IPS-20b (cell line): ENCODE measurements at regions not wholly inside any gene's neighbourhood (a gene's known extent, or its start where the extent isn't known, plus 50 kb on each side); places are given as distances from the start of the nearest gene placed in this dataset.
"Not testable (repeated sequence)": the region's sequence is repeated elsewhere in the genome, so short reads cannot be mapped to it uniquely, and the experiment has no call there.

Source experiments
- H3K27ac ChIP-seq: one replicate; pipeline ENCODE4 v1.5.1; 2013; ENCODE audit warnings: low read length
- H3K27me3 ChIP-seq: 2 replicates; pipeline ENCODE4 v1.6.1; 2013; ENCODE audit warnings: mild to moderate bottlenecking, low read length, inconsistent platforms; ENCODE audit not compliant: insufficient read depth
- H3K36me3 ChIP-seq: 2 replicates; pipeline ENCODE4 v1.6.1; 2013; ENCODE audit warnings: low read depth, mild to moderate bottlenecking, inconsistent platforms, low read length, moderate library complexity; ENCODE audit not compliant: insufficient read depth
- H3K4me1 ChIP-seq: 2 replicates; pipeline ENCODE4 v1.6.1; 2013; ENCODE audit warnings: mild to moderate bottlenecking, control low read depth, inconsistent platforms, low read length, moderate library complexity; ENCODE audit not compliant: insufficient read depth
- H3K4me3 ChIP-seq: 2 replicates; pipeline ENCODE4 v1.5.1; 2013; ENCODE audit warnings: mild to moderate bottlenecking, low read length, inconsistent platforms
- H3K9ac ChIP-seq: 2 replicates; pipeline ENCODE4 v1.6.1; 2013; ENCODE audit warnings: low read depth, mild to moderate bottlenecking, inconsistent platforms, low read length, moderate library complexity
- H3K9me3 ChIP-seq: 2 replicates; pipeline ENCODE4 v1.6.1; 2013; ENCODE audit warnings: mild to moderate bottlenecking, low read depth, low read length, inconsistent platforms; ENCODE audit not compliant: insufficient read depth

GRCh38 chr1:55298167-55298894, 83.2 kb upstream of the USP24 start:
- no peak overlapping the region for H3K4me3 ChIP-seq

GRCh38 chr1:55296247-55296646, 81.1 kb upstream of the USP24 start:
- not testable (repeated sequence) for H3K9me3 ChIP-seq, H3K27ac ChIP-seq, H3K4me3 ChIP-seq, H3K9ac ChIP-seq, H3K36me3 ChIP-seq, H3K4me1 ChIP-seq, H3K27me3 ChIP-seq

More at GRCh38 chr1:55298167-55298894, 83.2 kb upstream of the USP24 start:
- H3K9me3 ChIP-seq = no peaks in the 10 kb centered on the region
- no peaks in the 10 kb centered on the region for H3K36me3 ChIP-seq
- H3K27ac ChIP-seq = no peak overlapping the region
- no peak overlapping the region for H3K9ac ChIP-seq
- no peaks in the 10 kb centered on the region for H3K27me3 ChIP-seq
- peaks cover 3% of the 10 kb centered on the region; the same call in 1 of the 2 replicates for H3K4me1 ChIP-seq

GRCh38 chr1:55289614-55290013, 74.5 kb upstream of the USP24 start:
- Histone ChIP-seq H3K27ac (no peak overlapping the region), H3K4me3 (no peak overlapping the region), H3K4me1 (no peaks in the 10 kb centered on the region), H3K9me3 (no peaks in the 10 kb centered on the region), H3K9ac (no peak overlapping the region), H3K36me3 (no peaks in the 10 kb centered on the region), H3K27me3 (no peaks in the 10 kb centered on the region; the same call in 1 of the 2 replicates)

- Histone ChIP-seq H3K4me1 (no peaks in the 10 kb centered on the region), H3K36me3 (no peaks in the 10 kb centered on the region), H3K9me3 (no peaks in the 10 kb centered on the region), H3K4me3 (no peak overlapping the region), H3K9ac (no peak overlapping the region), H3K27me3 (no peaks in the 10 kb centered on the region; the same call in 1 of the 2 replicates), H3K27ac (no peak overlapping the region)
Observed at GRCh38 chr1:55289042-55289441, 73.9 kb upstream of the USP24 start.

- Histone ChIP-seq H3K9me3 (no peaks in the 10 kb centered on the region), H3K4me3 (no peak overlapping the region)
Observed at GRCh38 chr1:55288245-55288644, 73.1 kb upstream of the USP24 start.

GRCh38 chr1:55287723-55288122, 72.6 kb upstream of the USP24 start:
- H3K4me3 ChIP-seq = no peak overlapping the region
- H3K9ac ChIP-seq = no peak overlapping the region
- no peaks in the 10 kb centered on the region for H3K9me3 ChIP-seq
- no peaks in the 10 kb centered on the region for H3K36me3 ChIP-seq
- H3K4me1 ChIP-seq = no peaks in the 10 kb centered on the region
- no peak overlapping the region for H3K27ac ChIP-seq
- no peaks in the 10 kb centered on the region; the same call in 1 of the 2 replicates for H3K27me3 ChIP-seq

More at GRCh38 chr1:55288245-55288644, 73.1 kb upstream of the USP24 start:
- Histone ChIP-seq H3K9ac (no peak overlapping the region), H3K4me1 (no peaks in the 10 kb centered on the region), H3K27ac (no peak overlapping the region), H3K27me3 (no peaks in the 10 kb centered on the region; the same call in 1 of the 2 replicates), H3K36me3 (no peaks in the 10 kb centered on the region)

GRCh38 chr1:55286856-55287602, 71.9 kb upstream of the USP24 start:
- Histone ChIP-seq H3K27me3 (no peaks in the 10 kb centered on the region; the same call in 1 of the 2 replicates), H3K36me3 (no peaks in the 10 kb centered on the region), H3K27ac (no peak overlapping the region), H3K4me3 (no peak overlapping the region), H3K9ac (no peak overlapping the region), H3K4me1 (no peaks in the 10 kb centered on the region), H3K9me3 (no peaks in the 10 kb centered on the region)

GRCh38 chr1:55285834-55286233, 70.7 kb upstream of the USP24 start:
- Histone ChIP-seq H3K9ac (no peak overlapping the region), H3K4me3 (no peak overlapping the region), H3K36me3 (no peaks in the 10 kb centered on the region), H3K27ac (no peak overlapping the region), H3K9me3 (no peaks in the 10 kb centered on the region), H3K4me1 (no peaks in the 10 kb centered on the region), H3K27me3 (no peaks in the 10 kb centered on the region; the same call in 1 of the 2 replicates)

- Histone ChIP-seq H3K27me3 (no peaks in the 10 kb centered on the region; the same call in 1 of the 2 replicates), H3K9me3 (no peaks in the 10 kb centered on the region), H3K4me1 (no peaks in the 10 kb centered on the region), H3K4me3 (no peak overlapping the region), H3K36me3 (no peaks in the 10 kb centered on the region), H3K27ac (no peak overlapping the region), H3K9ac (no peak overlapping the region)
Observed at GRCh38 chr1:55284856-55285255, 69.7 kb upstream of the USP24 start.

GRCh38 chr1:55282058-55282457, 66.9 kb upstream of the USP24 start:
- H3K9me3 ChIP-seq = no peaks in the 10 kb centered on the region
- no peak overlapping the region for H3K9ac ChIP-seq
- H3K27me3 ChIP-seq = no peaks in the 10 kb centered on the region
- H3K4me1 ChIP-seq = peaks cover 3% of the 10 kb centered on the region; the same call in 1 of the 2 replicates
- H3K4me3 ChIP-seq = no peak overlapping the region
- no peak overlapping the region for H3K27ac ChIP-seq
- H3K36me3 ChIP-seq = no peaks in the 10 kb centered on the region

GRCh38 chr1:55280731-55281130, 65.6 kb upstream of the USP24 start:
- Histone ChIP-seq H3K4me1 (peaks cover 3% of the 10 kb centered on the region; the same call in 1 of the 2 replicates), H3K9me3 (no peaks in the 10 kb centered on the region), H3K27me3 (no peaks in the 10 kb centered on the region), H3K36me3 (no peaks in the 10 kb centered on the region), H3K9ac (no peak overlapping the region), H3K27ac (no peak overlapping the region), H3K4me3 (no peak overlapping the region)

- H3K9me3 ChIP-seq = no peaks in the 10 kb centered on the region
- H3K27ac ChIP-seq = no peak overlapping the region
- peaks cover 3% of the 10 kb centered on the region; the same call in 1 of the 2 replicates for H3K4me1 ChIP-seq
- H3K36me3 ChIP-seq = no peaks in the 10 kb centered on the region
- H3K27me3 ChIP-seq = no peaks in the 10 kb centered on the region
- no peak overlapping the region for H3K9ac ChIP-seq
- no peak overlapping the region for H3K4me3 ChIP-seq
Observed at GRCh38 chr1:55279627-55280026, 64.5 kb upstream of the USP24 start.
